ENCODE measurements at regions not wholly inside any gene's neighbourhood (a gene's known extent, or its start where the extent isn't known, plus 50 kb on each side); places are given as distances from the start of the nearest gene placed in this dataset.
A peak's percentile ranks its signal among the peaks of the same experiment; 100 is the strongest.

DNA sequence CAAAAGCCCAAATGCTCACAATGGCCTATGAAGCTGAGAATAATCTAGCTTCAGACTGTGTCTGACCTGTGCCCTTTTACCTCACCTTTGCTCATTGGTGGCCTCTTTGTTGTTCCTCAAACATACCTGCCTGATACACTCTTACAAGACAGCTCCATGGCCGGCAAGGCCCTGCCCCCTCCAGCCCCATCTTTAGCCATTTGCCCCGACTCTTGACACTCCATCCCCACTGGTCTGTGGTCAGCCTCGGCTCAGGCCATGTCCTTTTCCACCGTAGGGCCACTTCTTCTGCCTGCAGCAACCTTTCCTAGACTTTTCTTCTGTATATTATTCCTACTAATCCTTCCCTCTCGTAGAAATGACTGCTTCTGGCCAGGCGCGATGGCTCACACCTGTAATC, 265.2 kb downstream of the RPS24 start:
- no peak overlapping the region for H3K4me3 ChIP-seq (ENCODE audit: low read length)
- TF ChIP-seq ZNF274 (IDR thresholded peaks at IDR 0.05; ENCODE audit: low read depth, low read length) = no peak

DNA sequence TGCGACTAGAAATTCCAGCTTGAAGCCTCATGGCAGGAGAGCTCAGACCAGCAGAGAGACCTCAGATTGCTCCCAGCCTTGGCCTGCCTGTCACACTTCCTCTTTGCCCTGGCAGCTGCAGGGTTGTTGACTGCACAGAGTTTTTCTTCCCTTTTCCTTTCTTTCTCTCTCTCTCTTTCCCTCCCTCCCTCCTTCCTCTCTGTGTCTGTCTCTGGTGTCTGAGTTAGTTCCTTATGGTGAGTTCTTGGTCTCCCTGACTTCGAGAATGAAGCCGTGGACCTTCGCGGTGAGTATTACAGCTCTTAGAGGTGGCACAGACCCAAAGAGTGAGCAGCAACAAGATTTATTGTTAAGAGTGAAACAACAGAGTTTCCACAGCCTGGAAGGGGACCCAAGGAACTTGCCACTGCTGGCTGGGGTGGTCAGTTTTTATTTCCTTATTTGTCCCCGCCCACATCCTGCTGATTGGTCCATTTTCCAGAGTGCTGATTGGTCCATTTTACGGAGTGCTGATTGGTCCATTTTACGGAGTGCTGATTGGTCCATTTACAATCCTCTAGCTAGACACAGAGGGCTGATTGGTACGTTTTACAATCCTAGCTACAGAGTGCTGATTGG, 266.3 kb downstream of the RPS24 start:
- H3K4me3 ChIP-seq (ENCODE audit: low read length) = no peak overlapping the region
- no peak for TF ChIP-seq ZNF274 (IDR thresholded peaks at IDR 0.05; ENCODE audit: low read depth, low read length)

- TF ChIP-seq ZNF274 (IDR thresholded peaks at IDR 0.05; ENCODE audit: low read depth, low read length) = no peak
- no peak overlapping the region for H3K4me3 ChIP-seq (ENCODE audit: low read length)
Observed at GRCh38 chr10:78300526-78300925, 266.9 kb downstream of the RPS24 start.

DNA sequence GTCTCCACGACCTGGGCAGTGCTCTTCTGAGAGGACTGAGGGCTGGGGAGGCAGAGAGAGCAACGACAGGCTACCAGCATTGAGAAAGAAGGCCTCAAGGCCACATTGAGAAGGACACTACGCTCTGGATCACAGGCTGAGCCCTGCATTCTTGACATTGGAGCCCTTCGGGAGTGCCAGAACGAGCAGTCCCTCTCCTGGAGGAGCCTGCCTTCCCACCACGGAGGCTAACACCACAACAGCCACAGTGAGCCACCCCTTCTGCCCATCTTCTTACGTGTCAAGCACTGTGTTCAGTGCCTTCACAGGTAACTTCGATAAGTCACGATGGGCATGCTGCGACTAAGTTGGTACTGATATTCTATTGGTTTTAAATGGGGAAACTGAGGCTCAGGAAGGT, 267.8 kb downstream of the RPS24 start:
- TF ChIP-seq ZNF274 (IDR thresholded peaks at IDR 0.05; ENCODE audit: low read depth, low read length) = no peak
- no peak overlapping the region for H3K4me3 ChIP-seq (ENCODE audit: low read length)

- H3K4me3 ChIP-seq (ENCODE audit: low read length) = peak overlapping the region; percentile 71; the same call in 1 of the 2 replicates
- no peak for TF ChIP-seq ZNF274 (IDR thresholded peaks at IDR 0.05; ENCODE audit: low read depth, low read length)
Observed at GRCh38 chr10:78301891-78302738, 268.5 kb downstream of the RPS24 start.

DNA sequence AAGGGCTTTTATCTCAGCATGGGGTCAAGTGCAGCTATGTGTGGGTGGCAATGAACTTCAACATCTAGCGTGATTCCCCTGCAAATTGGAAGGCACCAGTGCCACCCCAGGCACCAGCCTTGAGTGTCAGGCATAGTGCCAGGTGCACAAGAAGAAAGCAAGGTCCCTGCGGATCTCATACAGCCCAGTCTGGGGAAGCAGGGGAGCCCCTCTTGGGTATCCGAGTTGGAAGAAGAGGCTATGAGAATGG, 269.0 kb downstream of the RPS24 start:
- H3K4me3 ChIP-seq (ENCODE audit: low read length) = peak overlapping the region; percentile 71
- no peak for TF ChIP-seq ZNF274 (IDR thresholded peaks at IDR 0.05; ENCODE audit: low read depth, low read length)

- H3K4me3 ChIP-seq (ENCODE audit: low read length) = peak overlapping the region; percentile 71
- no peak for TF ChIP-seq ZNF274 (IDR thresholded peaks at IDR 0.05; ENCODE audit: low read depth, low read length)
Observed at GRCh38 chr10:78302989-78303854, 269.6 kb downstream of the RPS24 start.

DNA sequence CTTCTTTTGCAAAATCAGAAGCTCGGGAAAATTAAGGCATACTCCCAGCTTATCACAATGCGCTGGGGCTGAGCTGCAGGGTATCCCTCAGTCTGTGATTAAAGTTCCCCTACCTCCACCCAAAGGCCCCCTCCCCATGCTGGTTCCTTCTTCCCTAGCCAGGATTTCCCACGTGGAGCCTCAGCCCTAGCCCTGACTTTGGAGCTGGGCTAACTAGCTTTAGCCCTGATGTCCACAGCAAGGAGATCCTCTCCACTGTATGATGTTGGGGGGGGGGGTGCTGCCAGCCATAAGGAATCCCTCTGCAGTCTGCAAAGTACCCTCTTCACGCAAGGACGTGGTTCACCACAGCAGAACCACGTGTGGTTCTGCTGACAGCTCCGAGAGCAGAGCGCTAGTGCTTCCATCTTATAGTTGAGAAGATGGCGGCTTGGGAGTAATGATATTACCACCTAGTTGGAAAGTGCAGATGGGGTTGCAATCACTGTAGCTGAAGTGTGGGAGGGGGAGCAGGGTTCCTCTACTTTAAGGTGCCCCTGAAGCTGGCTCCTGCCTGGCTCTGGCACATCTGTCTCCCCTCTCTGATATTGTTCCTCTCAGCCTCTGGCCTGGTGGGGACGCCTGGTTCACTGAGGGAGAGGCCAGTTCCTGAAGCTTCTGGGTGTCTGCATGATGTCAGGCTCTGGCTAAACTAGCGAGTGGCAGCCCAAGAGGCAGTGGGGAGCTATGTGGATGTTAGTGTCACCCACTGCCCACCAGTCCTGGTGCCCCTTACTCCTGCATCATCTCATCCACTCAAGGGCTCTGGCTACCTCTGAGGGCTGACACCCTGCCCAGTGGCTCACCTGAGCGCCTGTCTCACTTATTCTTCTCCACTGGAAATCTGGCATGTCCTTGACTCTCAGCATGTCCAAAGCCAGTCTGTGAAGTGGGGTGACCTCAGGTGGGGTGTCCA, 270.7 kb downstream of the RPS24 start:
- H3K4me3 ChIP-seq (ENCODE audit: low read length) = no peak overlapping the region

GRCh38 chr10:78305311-78305710, 271.6 kb downstream of the RPS24 start:
- no peak for TF ChIP-seq ZNF274 (IDR thresholded peaks at IDR 0.05; ENCODE audit: low read depth, low read length)

More for the DNA sequence above, 270.7 kb downstream of the RPS24 start:
- TF ChIP-seq ZNF274 (IDR thresholded peaks at IDR 0.05; ENCODE audit: low read depth, low read length) = no peak

GRCh38 chr10:78306358-78306757, 272.7 kb downstream of the RPS24 start:
- H3K4me3 ChIP-seq (ENCODE audit: low read length) = no peak overlapping the region
- no peak for TF ChIP-seq ZNF274 (IDR thresholded peaks at IDR 0.05; ENCODE audit: low read depth, low read length)

More at GRCh38 chr10:78305311-78305710, 271.6 kb downstream of the RPS24 start:
- no peak overlapping the region for H3K4me3 ChIP-seq (ENCODE audit: low read length)

DNA sequence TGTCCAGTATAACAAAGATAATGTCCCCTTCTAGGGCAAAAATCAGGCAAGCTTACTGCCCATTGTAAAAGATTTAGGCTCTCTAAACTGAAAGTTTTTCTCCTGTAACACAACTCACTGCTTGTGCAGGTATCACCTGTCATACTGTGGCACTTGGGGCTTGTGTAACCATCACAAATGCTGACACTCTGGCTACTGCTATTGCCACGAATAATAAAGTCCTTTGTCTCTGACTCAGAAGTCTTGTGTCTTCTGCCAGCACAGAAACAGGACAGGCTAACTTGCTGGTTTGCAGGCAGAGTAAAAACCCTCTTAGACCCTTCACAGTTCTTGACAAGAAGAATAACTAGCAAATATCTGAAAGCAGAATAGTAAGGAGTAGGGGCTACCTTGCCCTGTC, 273.9 kb downstream of the RPS24 start:
- no peak overlapping the region for H3K4me3 ChIP-seq (ENCODE audit: low read length)
- no peak for TF ChIP-seq ZNF274 (IDR thresholded peaks at IDR 0.05; ENCODE audit: low read depth, low read length)

- H3K4me3 ChIP-seq (ENCODE audit: low read length) = no peak overlapping the region
- no peak for TF ChIP-seq ZNF274 (IDR thresholded peaks at IDR 0.05; ENCODE audit: low read depth, low read length)
Observed at GRCh38 chr10:78309536-78310237, 276.0 kb downstream of the RPS24 start.

- H3K4me3 ChIP-seq (ENCODE audit: low read length) = no peak overlapping the region
- no peak for TF ChIP-seq ZNF274 (IDR thresholded peaks at IDR 0.05; ENCODE audit: low read depth, low read length)
Observed at GRCh38 chr10:78310481-78311080, 276.9 kb downstream of the RPS24 start.

Measured in GM08714 (cell line).